Activated T-cell treated with anti-CD3 and anti-CD28 coated beads for 1 hour (primary cell): ENCODE measurements at regions not wholly inside any gene's neighbourhood (a gene's known extent, or its start where the extent isn't known, plus 50 kb on each side); places are given as distances from the start of the nearest gene placed in this dataset.

Experiments
- DNase-seq: peaks from one replicate; pipeline ENCODE4 v3.0.0-alpha.2; 2020; ENCODE audit warnings: low read depth

DNA sequence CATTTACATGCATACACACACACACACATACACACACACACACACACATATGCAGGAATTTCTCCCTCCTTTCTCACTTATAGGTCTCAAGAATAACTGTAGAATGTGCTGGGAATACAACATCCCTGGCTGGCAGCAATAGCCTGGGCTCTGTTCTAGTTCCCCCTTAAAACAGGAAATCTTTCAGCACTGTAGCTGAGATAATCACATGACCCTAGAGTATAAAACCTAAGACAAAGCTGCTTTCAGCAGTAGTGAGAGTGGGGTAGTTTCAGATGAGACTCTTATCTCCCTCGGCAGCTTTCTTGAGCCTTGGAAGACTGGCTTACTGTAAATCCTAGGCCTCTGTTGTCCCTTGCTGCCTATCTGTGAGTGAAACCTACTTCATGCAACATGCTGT lies 137.4 kb upstream of the AKR1E2 start:
- no peak for DNase-seq

DNA sequence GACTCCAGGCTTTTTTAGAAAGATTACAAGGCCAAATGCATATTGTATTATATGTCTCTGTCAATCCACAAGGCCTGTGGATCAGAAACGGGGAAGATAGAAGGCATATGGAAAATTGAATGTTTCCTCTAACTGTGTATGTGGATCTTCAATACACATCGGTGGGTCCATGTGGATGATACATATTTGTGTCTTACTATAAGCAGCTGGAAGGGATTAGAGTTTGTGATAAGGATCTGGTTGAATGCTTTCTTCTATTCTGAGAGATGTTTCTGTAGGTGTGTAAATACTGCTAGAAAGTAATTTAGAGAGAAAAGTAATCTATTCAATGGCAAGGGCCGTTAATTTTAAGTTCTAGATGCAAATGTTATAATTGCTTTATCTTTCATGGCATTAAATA lies 137.8 kb upstream of the AKR1E2 start:
- DNase-seq: no peak

DNA sequence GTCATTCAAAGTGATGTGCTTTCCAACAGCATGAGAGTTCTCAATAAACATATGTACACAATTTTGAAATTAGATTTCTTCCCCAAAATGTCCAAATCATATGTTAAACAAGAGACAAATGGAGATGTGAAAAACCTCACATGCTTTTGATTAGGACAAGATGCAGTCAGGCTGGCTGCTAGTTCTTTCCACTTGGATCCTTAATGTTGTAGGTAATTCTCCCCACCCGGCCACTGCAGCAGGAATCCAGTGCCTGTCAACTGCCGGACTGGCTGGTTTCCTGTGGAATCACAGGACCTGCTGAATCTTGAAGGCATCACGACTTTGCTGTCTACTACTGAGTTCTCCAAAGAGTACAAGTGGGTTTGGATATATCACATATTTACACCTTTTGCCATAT lies 138.6 kb upstream of the AKR1E2 start:
- no peak for DNase-seq

DNA sequence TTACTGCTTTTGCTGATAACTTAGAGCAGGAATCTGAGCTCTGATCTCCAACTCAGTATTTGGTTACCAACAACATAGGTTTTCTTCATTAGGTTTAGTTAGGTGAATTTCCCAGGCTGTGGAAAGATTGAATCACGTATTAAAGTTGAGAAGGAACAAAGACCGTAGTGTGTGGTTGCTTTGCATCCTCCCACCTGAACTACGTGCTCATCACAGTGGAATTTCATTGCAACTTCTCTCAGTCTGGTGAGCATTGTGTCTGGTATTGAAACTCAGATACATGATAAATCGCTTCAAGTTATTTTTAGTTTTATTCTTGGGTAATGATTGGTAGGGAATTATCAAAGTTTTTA lies 139.4 kb upstream of the AKR1E2 start:
- DNase-seq: no peak

DNA sequence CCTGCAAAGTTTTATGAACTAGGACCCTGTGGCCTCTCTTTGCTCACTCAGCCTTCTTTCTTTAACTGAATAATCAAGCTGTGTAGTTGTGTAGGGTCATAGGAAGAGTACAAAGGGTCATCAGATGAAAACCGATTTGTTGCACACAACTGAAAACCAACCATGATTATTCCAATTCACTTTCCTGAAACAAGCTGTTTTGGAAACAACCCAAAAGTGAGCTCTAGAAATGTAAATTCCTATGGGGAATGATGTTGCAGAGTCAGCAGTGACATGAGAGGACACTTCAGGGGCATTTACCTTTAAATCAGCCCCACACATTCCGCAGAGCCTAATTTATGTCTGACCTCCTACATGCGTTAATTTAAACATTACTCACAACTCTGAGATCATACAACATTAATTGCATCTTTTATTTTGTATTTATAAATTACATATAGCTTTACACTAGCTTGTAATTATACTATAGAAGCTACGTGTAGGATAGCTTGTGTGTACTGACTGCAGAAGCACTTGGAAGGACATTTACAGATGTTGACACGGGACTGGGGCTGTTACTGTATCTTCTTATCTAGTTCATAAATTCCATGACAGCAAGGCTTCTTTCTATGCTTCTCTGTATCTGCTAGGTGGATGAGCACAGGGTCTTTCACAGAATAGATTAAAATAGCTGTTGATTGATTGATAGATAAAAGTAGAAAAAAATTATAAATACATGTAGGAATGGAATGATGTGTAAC lies 139.9 kb upstream of the AKR1E2 start:
- DNase-seq: no peak

DNA sequence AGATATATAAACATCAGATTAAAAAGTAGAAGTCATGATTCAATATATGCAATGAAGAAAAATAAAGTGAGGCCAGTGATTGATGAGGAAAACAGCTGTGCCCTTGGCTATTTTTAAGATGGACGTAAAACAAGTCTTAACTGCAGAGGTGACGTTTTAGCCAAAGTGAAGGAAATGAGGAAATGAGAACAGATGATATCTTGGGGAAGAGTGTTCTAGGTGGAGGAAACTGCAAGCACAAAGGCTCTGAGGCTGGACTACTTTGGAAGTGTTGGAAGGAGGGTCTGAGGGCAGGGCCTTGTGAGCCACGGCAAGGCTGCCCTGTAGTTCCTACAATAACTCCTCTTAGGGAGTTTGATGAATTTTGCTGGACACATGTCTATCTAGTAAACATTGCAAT lies 140.5 kb upstream of the AKR1E2 start:
- DNase-seq: no peak

DNA sequence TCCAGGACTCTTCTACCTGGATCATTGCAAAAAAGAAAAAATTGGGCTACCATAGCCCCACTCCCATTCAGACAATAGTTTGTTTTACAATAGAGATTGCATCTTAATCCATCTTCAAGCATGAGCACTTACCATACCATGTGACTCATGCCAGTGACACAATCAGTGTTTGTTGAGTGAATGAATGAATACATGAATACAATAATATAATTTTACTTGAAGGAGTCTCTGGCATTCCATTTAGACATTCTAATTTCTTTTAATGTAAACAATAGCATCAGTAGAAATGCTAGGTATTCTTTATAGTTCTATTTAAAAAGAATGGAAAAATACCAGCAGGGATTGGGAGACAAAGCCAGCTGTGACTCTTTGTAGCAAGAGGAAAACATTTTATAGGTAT lies 141.6 kb upstream of the AKR1E2 start:
- no peak for DNase-seq

DNA sequence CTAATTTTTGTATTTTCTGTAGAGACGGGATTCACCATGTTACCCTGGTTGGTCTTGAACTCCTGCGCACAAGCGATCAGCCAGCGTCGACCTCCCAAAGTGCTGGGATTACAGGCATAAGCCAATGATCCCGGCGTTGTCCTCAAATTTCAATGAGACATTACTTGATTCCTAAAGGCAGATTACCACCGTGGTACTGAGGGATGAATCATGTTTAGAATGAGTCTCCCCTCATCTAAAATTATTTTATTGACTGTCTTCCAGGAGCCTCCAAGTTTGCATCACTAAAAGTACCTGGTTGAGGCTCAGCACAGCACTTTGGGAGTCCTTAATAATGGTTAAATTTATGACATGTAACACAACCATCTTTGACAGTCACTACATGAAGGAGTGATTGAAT lies 142.2 kb upstream of the AKR1E2 start:
- no peak for DNase-seq

DNA sequence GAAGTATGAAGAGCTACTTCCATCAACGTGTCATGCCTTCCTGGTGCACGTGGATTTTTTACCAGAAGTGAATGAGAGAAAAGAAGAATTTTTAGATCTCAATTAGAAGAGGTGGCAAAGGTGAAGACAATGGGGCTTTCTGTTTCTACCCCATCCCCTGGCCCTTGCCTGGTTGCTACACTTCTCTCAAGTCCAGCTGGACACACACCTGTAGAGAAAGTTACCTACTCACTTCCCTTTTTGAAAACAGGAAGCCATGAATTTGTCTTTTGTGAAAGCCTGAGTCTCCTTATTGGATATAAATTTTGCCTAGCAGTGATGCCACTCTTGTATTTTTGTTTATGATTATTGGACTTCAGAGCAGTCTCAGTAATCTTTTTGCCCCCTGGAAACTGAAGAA lies 142.9 kb upstream of the AKR1E2 start:
- DNase-seq: no peak

DNA sequence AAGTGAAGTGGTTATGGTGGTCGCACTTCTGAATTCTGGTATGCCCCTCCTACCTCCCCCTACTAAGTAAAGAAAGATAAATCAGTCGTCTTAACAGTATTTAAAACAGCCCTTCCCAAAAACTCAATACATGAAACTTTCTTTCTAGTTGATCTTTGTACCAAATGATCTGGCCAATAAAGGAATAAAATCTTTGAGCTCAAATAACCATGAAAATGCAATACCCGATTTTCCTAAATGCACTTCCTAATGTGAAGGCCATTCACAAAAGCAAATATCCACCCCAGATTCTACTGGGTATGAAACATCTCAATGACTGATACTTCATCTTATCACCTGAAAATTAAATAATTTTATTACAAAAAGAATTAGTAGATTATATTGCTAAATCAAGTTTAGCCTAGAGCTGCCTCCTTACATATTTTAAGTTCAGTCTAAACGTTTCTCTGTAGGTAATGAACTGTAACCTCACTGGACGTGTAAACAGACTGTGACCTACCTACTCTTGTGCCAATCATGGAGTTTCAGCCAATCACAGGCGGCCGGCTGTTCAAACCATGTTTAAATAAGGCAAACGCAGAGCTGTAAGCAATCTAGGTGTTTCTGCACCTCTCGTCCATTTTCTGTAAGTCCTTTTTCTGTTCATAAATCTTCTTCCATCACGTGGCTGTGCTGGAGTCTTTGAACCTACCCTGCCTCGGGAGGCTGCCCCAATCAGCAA lies 146.9 kb upstream of the AKR1E2 start:
- no peak for DNase-seq

DNA sequence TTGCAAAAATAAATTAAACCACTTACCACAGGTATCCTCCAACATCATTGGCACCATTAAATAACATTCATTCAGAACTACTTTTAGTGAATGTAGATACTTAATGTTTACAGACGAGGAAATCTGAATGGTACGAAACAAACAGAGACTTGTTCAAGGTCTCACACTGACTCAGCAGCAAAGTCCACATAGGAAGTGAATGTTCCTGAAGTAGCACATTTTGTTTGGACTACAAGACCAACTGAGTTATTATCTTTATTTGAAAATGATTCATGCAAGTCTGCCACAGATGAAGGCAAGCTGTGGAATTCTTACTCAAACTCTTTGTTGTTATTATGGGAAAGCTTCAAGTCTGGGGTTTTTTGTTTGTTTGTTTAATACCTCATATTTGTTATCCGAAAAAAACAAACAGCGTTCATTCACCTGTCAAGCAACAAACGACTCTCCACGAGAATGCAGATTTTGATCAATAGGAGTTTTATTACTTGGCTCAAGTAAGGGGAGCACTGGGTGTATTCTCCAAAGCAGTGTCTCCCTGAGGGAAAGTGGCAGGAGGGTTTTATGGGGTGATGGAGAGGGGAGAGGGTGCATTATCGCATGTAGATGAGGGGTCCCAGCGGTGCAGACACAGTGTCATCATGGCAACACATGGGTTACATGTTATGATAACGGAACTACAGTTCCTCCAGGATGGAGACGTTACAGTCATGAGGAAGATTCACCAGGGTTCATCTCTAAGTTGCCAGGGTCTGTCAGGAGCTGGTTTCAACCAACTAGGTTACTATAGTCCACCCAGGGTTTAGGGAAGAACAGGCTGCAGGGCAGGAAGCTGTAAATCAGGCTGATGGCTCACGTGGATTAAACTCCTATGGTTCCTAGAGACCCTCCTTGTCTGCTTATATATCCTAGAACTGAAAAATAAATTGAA lies 147.7 kb upstream of the AKR1E2 start:
- DNase-seq: no peak

DNA sequence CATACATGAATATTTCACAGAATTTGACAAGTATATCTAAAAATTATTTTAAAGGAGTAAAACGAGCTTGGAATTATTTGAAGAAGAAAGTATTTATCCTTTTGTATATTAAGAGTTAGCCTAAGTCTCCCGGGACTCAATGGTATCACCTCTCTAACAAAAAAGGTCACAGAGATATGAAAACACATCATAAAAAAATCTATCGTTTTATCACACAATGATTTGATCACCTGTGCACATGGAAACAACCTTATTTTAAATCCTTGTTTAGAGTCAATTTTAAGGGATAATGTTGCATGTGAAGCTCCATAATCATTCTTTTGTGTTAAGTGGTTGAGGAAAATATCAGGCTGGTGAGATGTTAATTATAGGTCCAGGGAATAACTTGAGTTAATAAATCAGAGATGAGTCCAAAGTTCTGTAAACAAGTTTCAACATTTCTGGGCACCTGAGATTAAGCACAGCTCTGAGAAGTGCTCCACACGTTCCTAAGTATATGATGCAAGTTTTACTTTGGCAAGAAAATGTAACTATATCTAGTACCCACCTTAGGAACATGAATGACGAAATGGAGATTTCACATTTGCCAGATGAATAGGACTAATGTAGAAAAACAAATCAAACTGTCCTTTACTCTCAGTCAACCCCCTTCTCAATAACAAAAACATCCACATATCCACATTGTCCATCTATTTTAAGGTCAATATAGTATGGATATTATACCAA lies 148.5 kb upstream of the AKR1E2 start:
- no peak for DNase-seq

DNA sequence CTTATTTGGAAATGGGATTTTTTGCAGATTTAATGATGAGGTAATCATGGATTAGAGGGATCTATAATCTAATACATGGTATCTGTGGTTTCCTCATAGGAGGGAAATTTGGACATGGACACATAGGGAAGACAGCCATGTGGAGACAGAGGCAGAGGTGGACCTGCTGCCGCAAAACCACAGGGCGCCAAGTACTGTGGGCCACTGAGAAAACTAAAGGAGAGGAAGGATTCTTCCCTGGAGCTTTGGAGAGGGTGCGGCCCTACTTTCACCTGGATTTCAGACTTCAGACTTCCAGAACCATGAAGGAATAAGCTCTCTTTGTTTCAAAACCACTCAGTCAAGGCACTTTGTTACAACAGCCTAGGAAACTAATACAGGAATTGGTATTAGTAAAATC lies 149.4 kb upstream of the AKR1E2 start:
- DNase-seq: no peak

DNA sequence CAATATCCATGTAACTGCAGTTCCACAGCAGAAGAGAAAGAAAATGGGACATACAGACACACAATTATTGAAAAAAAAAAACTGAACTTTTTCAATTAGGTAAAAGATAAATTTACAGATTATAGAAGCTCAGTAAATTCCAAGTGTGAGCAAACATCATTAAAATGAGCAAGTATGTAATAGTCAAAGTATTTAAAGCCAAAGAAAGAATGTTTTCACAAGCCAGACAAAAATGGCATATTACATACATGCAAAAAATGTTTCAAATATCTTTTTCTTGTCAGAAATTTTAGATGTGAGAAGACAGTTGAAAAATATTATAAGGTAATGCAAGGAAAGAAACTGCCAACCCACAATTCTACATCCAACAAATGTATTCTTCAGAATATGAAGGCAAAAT lies 150.2 kb upstream of the AKR1E2 start:
- no peak for DNase-seq

DNA sequence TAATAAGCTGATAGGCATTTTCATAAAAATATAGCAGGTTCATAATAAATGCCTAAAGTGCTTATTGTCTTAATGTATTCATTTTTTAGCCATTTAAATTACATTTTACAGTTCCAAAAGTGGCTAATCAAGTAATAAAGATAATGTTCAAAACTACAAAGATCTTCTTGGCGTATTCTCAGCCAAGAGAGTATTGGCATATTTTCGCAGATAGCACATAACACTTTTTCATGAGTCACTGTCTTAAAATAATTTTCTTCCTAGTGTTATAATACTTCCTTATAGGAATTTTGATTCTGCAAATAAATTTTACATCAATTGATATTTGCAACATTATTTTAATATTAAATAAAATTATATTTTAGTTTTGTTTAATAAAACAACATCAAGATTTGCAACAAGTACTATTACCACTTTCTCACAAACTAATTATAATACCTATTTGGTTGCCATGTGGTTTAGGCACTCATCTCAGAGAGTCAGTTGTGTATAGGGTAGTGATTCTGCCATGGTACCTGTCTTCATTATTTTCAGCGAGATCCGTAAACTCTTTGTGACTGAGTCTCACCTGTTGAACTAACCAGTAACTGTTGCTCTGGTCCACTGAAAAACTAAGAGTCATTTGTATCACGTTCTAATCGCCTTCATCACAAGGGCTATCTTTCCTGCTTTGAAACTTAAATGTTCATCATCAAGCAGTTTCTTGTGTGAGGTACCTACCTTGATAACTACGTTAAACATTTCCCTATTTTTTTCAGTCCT lies 152.5 kb upstream of the AKR1E2 start:
- DNase-seq: no peak

DNA sequence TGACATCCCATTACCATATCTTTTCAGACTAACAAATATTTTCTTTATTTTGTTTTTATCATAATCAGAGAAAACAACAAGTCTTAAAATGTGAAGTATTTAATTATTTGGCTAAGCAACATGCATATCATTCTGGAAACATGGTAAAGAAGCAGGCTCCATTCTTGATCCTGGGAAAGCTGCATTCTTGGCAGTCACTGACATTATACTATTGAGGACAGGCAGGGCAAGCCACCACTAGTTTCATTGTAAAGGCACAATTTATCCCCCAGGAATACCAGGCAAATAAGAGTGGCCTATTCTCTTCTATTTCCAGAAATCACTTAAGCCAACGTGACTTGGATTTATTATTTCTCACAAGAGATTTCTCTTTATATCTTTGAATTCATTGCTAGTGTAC lies 153.8 kb upstream of the AKR1E2 start:
- no peak for DNase-seq

DNA sequence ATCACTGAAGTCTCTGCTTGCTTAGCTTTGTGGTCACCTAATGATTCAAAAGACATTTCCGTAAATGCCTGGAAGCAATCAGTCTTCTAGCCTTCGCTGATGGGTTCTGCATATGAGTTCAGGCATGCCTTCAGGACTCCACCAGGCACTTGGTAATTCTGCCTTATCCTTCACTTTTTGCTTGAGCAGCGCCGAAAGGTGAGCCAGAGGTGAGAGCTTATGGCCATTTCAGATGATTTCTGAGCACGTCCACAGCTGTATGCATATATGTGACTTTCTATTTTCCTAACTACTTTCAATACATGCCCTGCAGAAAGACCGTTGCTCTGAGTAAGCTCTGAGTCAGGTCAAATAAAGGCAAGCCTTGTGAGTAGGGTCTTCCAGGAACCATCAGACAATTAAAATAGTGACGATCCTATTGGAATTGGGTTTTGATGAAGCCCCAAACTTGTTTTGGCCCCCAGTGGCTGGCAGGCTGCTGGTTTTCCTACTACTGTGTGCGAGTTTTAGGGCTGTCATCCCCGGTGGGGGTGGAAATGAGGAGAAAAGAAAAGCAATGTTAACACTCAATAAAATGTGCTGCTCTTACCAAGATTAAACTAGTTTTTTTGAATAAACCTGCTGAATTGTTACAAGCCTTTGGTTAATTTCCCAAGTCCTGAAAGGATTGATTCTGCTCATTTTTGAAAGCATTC lies 154.4 kb upstream of the AKR1E2 start:
- no peak for DNase-seq

DNA sequence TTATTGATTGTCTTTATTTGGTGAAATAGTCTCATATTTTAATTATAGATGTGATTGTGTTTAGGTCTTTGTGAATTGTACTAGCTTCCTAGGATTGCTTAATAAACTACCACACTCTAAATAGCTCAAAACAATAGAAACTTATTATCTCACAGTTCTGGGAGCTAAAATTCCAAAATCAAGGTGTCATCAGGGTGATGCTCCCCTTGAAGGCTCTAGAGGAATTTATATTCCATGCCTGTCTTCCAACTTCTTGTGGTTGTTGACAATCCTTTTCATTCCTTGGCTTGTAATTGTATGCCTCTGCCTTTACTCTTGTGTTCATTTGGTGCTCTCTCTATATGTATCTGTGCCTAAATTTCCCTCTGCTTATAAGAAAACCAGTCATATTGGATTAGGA lies 155.3 kb upstream of the AKR1E2 start:
- DNase-seq: no peak

DNA sequence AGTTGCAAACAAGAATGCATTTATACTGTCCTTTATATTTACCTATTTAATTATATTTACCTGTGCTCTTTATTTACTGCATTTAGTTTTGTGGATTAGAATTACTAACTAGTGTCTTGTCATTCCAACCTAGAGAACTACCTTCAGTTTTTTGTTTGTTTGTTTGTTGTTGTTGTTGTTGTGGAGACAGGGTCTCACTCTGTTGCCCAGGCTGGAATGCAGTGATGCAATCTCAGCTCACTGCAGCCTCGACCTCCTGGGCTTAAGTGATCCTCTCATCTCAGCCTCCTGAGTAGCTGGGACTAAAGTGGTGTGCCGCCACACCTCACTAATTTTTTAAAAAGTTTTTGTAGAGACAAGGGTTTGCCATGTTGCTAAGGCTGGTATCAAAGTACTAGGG lies 156.4 kb upstream of the AKR1E2 start:
- DNase-seq: no peak

DNA sequence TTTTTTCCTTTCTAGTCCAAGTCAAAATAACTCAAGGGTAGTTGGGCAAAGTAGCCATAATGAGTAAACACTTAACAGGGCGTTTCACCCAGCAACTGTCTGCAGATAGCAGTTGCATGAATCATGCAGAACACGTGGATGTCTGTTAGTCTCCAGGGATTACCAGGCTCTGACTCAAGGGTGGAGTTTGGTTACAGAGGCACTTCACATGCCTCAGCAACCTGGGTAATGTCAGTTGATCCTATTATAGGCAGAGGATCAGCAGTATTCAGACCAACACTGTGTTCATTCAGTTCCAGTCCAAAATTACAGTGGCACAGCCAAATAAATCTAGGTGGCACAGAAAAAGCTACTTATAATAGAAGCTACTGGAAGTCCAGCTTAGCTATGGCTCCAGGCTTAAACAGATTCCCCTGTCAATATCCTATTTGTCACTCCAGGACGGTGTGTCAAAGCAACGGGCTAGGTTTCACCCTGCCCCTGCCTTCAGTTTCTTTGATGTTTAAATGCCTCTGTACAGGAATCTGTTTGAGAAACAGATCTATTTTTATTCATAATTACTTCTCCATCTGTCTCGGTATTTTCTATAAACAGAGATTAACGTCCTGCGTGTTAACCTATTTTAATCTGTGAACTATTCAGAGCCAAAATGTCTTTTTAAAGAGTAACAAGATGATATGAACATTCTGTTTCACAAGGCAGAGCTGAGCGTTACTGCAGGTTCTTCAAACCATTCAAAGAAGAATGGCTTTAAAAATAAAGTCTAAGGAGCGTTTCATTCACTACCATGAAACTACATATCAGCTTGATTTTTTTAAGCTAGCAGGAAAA lies 162.6 kb upstream of the AKR1E2 start:
- DNase-seq: no peak
